ENCODE measurements at regions not wholly inside any gene's neighbourhood (a gene's known extent, or its start where the extent isn't known, plus 50 kb on each side); places are given as distances from the start of the nearest gene placed in this dataset.

DNA sequence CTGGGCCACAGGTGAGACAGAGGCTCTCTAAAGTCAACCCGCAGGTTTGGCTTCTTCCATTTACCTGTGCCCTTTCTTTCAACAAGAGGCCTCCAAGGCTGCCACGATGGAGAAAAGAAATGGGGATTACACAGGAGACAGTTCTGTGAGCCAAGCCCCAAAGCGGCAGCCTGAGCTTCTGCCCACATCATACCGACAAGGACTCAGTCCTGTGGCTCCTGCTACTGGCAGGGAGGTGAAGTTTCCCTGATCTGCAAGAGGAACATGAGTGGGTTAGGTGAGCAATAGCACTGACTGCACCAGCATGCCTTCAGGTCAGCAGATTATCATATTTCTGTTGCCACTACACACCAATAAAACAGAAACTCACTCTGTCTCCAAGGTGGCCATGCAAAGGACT lies 800.0 kb downstream of the KCNJ18 start:
- TF ChIP-seq, protein P1, sequence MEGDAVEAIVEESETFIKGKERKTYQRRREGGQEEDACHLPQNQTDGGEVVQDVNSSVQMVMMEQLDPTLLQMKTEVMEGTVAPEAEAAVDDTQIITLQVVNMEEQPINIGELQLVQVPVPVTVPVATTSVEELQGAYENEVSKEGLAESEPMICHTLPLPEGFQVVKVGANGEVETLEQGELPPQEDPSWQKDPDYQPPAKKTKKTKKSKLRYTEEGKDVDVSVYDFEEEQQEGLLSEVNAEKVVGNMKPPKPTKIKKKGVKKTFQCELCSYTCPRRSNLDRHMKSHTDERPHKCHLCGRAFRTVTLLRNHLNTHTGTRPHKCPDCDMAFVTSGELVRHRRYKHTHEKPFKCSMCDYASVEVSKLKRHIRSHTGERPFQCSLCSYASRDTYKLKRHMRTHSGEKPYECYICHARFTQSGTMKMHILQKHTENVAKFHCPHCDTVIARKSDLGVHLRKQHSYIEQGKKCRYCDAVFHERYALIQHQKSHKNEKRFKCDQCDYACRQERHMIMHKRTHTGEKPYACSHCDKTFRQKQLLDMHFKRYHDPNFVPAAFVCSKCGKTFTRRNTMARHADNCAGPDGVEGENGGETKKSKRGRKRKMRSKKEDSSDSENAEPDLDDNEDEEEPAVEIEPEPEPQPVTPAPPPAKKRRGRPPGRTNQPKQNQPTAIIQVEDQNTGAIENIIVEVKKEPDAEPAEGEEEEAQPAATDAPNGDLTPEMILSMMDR (IDR thresholded peaks at IDR 0.05) = no peak
- no peak for TF ChIP-seq POLR2A (IDR thresholded peaks at IDR 0.05)
